AML-193 (cell line): ENCODE measurements at regions not wholly inside any gene's neighbourhood (a gene's known extent, or its start where the extent isn't known, plus 50 kb on each side); places are given as distances from the start of the nearest gene placed in this dataset.
"Not testable (repeated sequence)": the region's sequence is repeated elsewhere in the genome, so short reads cannot be mapped to it uniquely, and the experiment has no call there.

Experiments
- DNase-seq, 2 experiments: peaks; one replicate each; lab custom pipeline; 2025; lab: John Stamatoyannopoulos, UW

- DNase-seq = peak in 1 of 2 experiments; percentile 0
Observed at GRCh38 chrX:142804085-142804484, 221.6 kb upstream of the SPANXN4 start.

GRCh38 chrX:142819461-142819860, 206.3 kb upstream of the SPANXN4 start:
- DNase-seq = no peak

- DNase-seq = no peak
Observed at GRCh38 chrX:142828129-142828528, 197.6 kb upstream of the SPANXN4 start.

GRCh38 chrX:142831961-142832530, 193.7 kb upstream of the SPANXN4 start:
- DNase-seq = no peak

GRCh38 chrX:142854970-142855369, 170.8 kb upstream of the SPANXN4 start:
- no peak for DNase-seq

- DNase-seq = no peak
Observed at GRCh38 chrX:142860944-142861343, 164.8 kb upstream of the SPANXN4 start.

GRCh38 chrX:142861557-142861956, 164.2 kb upstream of the SPANXN4 start:
- no peak for DNase-seq

- not testable (repeated sequence) for DNase-seq
Observed at GRCh38 chrX:142866247-142866646, 159.5 kb upstream of the SPANXN4 start.

- no peak for DNase-seq
Observed at GRCh38 chrX:142873214-142873613, 152.5 kb upstream of the SPANXN4 start.

GRCh38 chrX:142884881-142885280, 140.8 kb upstream of the SPANXN4 start:
- DNase-seq = no peak

GRCh38 chrX:142891046-142891445, 134.7 kb upstream of the SPANXN4 start:
- no peak for DNase-seq

GRCh38 chrX:142898164-142898563, 127.6 kb upstream of the SPANXN4 start:
- DNase-seq = no peak

- DNase-seq = no peak
Observed at GRCh38 chrX:142923201-142923600, 102.5 kb upstream of the SPANXN4 start.

- DNase-seq = no peak
Observed at GRCh38 chrX:142938793-142939192, 86.9 kb upstream of the SPANXN4 start.

- DNase-seq = not testable (repeated sequence)
Observed at GRCh38 chrX:142972147-142972809, 53.5 kb upstream of the SPANXN4 start.
